GM13977 (cell line): ENCODE measurements at regions not wholly inside any gene's neighbourhood (a gene's known extent, or its start where the extent isn't known, plus 50 kb on each side); places are given as distances from the start of the nearest gene placed in this dataset.

Experiments used
- DNase-seq: peaks from one replicate; pipeline ENCODE4 v3.0.0; 2012; ENCODE audit warnings: low spot score
- in situ Hi-C: fragments of 300-500 bp; cut with MboI; formaldehyde crosslinking; loops from one replicate; pipeline ENCODE4 v1.12.0; 2022; ENCODE audit warnings: low sequenced_read_pairs, low pct_unique_long_range_greater_than_20kb, mixed read lengths, inconsistent platforms; ENCODE audit not compliant: unreplicated experiment
- TF ChIP-seq, protein P1 (sequence below): IDR thresholded peaks from 2 replicates; pipeline ENCODE4 v1.5.1; 2012; ENCODE audit warnings: mild to moderate bottlenecking, control low read depth; ENCODE audit not compliant: insufficient read depth; ENCODE audit errors: extremely low read depth, missing control alignments

DNA sequence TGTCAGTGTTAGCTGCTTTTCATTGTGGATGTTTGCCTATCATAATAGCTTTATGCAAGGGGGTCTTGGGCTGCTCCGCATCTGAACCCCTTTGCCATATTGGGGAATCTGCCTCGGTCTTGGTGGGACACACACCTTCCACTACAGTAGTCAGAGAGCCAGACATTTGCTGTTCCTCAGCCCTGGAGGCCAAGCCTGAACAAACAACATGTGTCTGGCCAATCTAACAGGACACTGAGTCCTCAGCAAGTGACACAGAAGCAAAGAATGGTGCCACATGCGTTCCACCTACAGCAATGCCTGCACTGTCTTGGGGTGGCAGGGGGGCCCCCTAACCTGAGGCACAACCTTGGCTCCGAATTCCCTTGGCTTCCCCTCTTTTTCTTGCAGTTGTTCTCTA, 243.9 kb downstream of the LY86 start:
- DNase-seq, result no peak
- in situ Hi-C loops, result no loop called here
- TF ChIP-seq, protein P1, sequence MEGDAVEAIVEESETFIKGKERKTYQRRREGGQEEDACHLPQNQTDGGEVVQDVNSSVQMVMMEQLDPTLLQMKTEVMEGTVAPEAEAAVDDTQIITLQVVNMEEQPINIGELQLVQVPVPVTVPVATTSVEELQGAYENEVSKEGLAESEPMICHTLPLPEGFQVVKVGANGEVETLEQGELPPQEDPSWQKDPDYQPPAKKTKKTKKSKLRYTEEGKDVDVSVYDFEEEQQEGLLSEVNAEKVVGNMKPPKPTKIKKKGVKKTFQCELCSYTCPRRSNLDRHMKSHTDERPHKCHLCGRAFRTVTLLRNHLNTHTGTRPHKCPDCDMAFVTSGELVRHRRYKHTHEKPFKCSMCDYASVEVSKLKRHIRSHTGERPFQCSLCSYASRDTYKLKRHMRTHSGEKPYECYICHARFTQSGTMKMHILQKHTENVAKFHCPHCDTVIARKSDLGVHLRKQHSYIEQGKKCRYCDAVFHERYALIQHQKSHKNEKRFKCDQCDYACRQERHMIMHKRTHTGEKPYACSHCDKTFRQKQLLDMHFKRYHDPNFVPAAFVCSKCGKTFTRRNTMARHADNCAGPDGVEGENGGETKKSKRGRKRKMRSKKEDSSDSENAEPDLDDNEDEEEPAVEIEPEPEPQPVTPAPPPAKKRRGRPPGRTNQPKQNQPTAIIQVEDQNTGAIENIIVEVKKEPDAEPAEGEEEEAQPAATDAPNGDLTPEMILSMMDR, result no peak

DNA sequence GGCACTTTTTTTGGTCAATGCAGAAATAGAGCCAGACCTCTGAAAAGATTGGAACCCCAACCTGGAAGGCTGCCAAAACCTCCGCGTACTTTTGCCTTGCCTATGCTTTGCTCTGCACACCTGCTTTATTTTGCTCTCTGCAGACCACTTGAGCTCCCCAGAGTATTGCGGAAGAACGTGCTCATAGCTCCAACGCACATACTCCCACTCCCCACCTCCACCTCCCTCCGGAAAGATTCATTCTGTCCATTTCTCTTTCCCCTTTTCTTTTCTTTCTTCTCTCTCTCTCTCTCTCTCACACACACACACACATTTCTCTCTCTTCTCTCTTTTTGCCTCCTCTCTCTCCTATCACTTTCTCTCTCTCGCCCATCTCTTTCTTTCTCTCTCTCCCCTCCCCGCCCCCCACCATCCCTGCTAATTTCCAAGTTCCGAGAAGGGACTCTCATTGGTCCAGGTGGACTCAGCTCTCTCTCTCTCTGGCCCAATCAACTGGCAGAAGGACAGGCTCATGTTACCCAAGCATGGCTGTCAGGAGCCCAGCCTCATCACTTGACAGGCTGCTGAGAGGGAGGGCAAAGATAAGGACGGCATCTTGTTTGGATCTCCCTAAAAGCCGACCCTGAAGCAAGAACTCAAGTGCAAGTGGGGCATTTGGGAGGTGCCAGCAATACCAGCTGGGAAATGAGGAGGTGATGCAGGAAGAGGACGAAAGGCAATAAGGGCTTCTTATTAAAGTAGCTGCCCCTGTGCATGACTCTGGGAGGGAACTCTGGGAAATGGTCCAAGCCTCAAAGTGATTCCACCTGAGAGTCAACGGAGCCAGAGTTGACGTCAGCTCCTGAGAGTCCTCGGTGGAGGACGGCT, 246.1 kb downstream of the LY86 start:
- in situ Hi-C loops, result no loop called here
- TF ChIP-seq, protein P1, result no peak
- no peak for DNase-seq

DNA sequence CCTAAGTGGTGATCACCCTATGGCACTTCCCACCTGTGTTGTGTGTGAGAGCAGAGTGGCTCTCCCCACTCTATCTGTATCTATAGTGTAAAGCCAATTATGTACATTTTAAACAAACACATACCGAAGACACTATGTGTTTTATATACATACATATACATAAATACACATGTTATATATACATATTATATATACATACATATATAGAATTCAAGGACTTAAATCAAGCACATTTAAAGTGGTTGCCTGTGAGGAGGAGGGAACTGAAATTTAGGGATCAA, 246.6 kb downstream of the LY86 start:
- DNase-seq, result no peak
- TF ChIP-seq, protein P1, result no peak
- in situ Hi-C loops, result no loop called here

DNA sequence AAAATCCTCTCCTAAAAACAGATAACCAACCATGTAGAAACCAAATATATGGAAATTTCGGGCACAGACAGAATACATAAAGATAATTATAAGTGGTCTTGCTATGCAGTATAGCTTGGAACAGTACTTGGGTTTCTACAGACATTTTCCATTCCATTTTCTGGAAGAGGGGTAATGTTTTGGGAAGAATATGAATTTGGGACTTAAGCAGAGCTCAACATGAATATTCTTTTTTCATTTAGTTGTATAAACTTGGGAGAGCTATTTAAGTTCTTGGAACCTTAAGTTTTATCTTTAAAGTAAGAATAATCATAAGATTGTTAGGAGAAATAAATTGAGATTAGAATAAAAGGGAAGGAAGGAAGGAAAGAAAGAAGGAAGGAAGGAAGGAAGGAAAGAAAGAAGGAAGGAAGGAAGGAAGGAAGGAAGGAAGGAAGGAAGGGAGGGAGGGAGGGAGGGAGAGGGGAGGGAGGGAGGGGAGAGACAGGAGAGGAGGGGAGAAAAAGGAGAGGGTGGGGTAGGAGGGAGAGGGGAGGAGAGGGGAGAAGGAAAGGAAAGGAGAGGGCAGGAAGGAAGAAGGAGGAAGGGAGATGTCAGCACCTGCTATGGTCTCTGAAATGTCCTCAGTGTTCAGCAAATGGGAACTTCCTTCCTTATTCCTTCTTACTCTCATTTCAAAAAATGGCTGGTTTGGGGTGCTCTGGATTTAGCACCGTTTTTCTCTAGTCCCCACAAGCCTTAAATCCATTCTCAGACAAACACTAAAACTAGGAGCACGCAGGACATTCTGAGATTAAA, 248.3 kb downstream of the LY86 start:
- in situ Hi-C loops, result no loop called here
- TF ChIP-seq, protein P1, result no peak
- DNase-seq, result no peak

DNA sequence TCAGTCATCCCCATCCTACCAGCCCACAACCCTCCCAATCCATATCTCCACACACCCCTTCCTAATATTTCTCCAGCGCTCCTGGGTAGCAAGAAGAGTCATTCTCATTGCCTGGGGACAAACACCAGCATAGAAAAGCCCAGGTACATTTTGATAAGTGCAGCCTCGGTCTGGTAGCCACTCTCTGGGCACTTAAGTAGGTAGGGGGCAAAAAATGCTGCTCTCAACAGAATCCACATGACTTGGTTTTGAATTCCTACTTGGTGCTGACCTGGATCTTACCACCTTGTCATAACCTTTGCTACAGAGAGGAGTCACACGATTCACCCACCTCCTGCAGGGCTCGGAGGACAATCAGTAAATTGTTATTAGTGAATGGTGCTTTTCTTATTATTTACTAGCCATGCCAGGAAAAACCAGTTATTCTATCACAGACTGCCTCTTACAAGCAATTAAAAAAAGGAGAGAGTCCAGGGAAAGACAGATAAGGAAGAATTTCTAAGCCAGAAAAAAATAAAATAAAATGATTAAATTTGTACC, 249.1 kb downstream of the LY86 start:
- TF ChIP-seq, protein P1, result no peak
- in situ Hi-C loops, result no loop called here
- no peak for DNase-seq

DNA sequence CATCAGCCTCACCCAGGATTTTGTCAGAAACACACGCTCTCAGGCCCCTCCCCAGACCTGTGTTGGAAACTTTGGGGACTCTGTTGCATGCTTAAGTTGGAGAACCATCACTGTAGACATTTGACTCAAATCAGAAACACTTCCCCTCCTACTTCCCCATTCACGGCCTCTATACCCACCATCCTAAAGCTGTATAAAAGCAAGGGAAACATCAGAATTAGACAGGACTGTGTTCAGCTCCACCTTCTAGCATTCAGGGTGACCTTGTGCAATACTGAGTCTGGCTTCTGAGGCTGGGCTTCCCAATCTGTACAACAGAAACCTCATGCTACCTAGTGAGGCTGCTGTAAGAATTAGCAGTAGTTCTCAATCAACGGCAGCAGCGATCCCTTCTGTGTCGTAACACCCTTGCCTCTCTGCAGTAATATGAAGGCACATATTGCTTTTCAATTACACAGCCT, 252.3 kb downstream of the LY86 start:
- TF ChIP-seq, protein P1, result no peak
- in situ Hi-C loops, result no loop called here
- DNase-seq, result no peak
